GM06990 (cell line): ENCODE measurements at regions not wholly inside any gene's neighbourhood (a gene's known extent, or its start where the extent isn't known, plus 50 kb on each side); places are given as distances from the start of the nearest gene placed in this dataset.

ENCODE experiments used
- DNase-seq: peaks from one replicate; pipeline ENCODE4 v3.0.0-alpha.2; 2011; ENCODE audit not compliant: insufficient read length; ENCODE audit errors: extremely low read depth
- H3K27me3 ChIP-seq: replicated peaks from 2 replicates; pipeline ENCODE4 v1.6.0; 2011; ENCODE audit warnings: low read length; ENCODE audit not compliant: control insufficient read depth, insufficient read depth
- H3K36me3 ChIP-seq: 2 replicates; pipeline ENCODE4 v1.5.1; 2011; ENCODE audit warnings: low read length; ENCODE audit not compliant: control insufficient read depth, insufficient read depth
- H3K4me3 ChIP-seq: replicated peaks from 2 replicates; pipeline ENCODE4 v1.5.1; 2011; ENCODE audit warnings: low read depth, mild to moderate bottlenecking, control low read depth, low read length
- CTCF ChIP-seq: IDR thresholded peaks from 2 replicates; pipeline ENCODE4 v1.5.1; 2011; ENCODE audit warnings: low read length, control low read depth, mild to moderate bottlenecking, inconsistent platforms; ENCODE audit not compliant: insufficient read depth, poor library complexity, severe bottlenecking

- Histone ChIP-seq H3K36me3 (no peaks in the 10 kb centered on the region), H3K4me3 (no peak overlapping the region), H3K27me3 (peaks cover 2% of the 10 kb centered on the region)
- no peak for TF ChIP-seq CTCF
- no peak for DNase-seq
These were observed 173.8 kb downstream of the RBFOX3 start for GRCh38 chr17:79437081-79437480.

- DNase-seq, result no peak
- no peak overlapping the region for H3K4me3 ChIP-seq
- peaks cover 2% of the 10 kb centered on the region for H3K27me3 ChIP-seq
- no peak for TF ChIP-seq CTCF
- no peaks in the 10 kb centered on the region for H3K36me3 ChIP-seq
These were observed 174.9 kb downstream of the RBFOX3 start for GRCh38 chr17:79435962-79436361.

- Histone ChIP-seq H3K36me3 (no peaks in the 10 kb centered on the region), H3K4me3 (no peak overlapping the region), H3K27me3 (peaks cover 2% of the 10 kb centered on the region)
- DNase-seq, result no peak
- TF ChIP-seq CTCF, result no peak
These were observed 175.6 kb downstream of the RBFOX3 start for GRCh38 chr17:79435296-79435695.

- no peaks in the 10 kb centered on the region for H3K36me3 ChIP-seq
- H3K27me3 ChIP-seq, result peaks cover 2% of the 10 kb centered on the region
- DNase-seq, result no peak
- no peak overlapping the region for H3K4me3 ChIP-seq
- no peak for TF ChIP-seq CTCF
These were observed 176.6 kb downstream of the RBFOX3 start for GRCh38 chr17:79434215-79434614.

GRCh38 chr17:79433379-79433778 lies 177.5 kb downstream of the RBFOX3 start:
- Histone ChIP-seq H3K4me3 (no peak overlapping the region), H3K27me3 (peaks cover 2% of the 10 kb centered on the region), H3K36me3 (no peaks in the 10 kb centered on the region)
- TF ChIP-seq CTCF, result no peak
- no peak for DNase-seq

GRCh38 chr17:79431175-79431574 lies 179.7 kb downstream of the RBFOX3 start:
- TF ChIP-seq CTCF, result no peak
- no peak for DNase-seq
- H3K36me3 ChIP-seq, result no peaks in the 10 kb centered on the region
- H3K4me3 ChIP-seq, result no peak overlapping the region
- peaks cover 3% of the 10 kb centered on the region for H3K27me3 ChIP-seq
